Inferior parietal cortex (tissue), 1 donor: ENCODE measurements at regions not wholly inside any gene's neighbourhood (a gene's known extent, or its start where the extent isn't known, plus 50 kb on each side); places are given as distances from the start of the nearest gene placed in this dataset.
A peak's percentile ranks its signal among the peaks of the same experiment; 100 is the strongest.

Experiments used
- DNase-seq: peaks from one replicate; pipeline ENCODE4 v3.0.0-alpha.2; 2016; ENCODE audit errors: extremely low spot score

DNA sequence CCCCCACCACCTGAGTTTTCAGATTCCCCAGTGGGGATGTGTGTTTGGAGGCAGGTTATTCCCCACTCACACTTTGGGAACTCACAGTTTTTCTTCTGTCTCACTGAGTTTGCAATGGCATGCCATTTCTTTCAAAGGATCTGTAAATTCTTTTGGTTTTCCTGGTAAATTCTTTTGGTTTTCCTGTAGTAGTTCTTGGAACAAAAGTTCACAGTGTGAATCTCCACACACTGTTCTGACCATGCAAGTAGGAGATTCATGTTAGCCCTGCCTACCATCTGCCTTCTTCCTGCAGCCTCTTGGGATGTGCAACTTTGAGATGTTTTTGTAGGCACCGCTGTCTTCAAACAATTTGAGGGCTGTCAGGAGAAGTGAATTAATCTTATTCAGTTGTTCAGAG, 165.6 kb upstream of the OGFRL1 start:
- no peak for DNase-seq

DNA sequence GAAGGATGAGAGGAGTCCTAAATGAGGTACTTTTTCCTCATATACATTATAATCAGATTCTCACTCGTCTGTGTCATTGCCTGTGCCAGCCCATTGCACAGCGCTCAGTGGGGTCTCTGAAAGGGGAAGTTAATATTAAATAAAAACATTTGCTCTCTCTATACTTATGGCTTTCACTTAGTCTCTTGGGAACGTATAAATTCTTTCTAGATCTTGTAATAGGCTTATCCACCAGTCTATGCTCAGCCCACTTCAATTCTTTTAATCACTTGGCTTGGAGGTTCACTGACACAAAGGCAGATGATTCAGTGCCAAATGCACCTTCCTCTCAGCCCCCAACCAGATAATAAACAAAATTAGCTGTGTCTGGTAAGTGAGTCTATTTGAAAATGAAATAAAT, 164.3 kb upstream of the OGFRL1 start:
- DNase-seq: no peak

DNA sequence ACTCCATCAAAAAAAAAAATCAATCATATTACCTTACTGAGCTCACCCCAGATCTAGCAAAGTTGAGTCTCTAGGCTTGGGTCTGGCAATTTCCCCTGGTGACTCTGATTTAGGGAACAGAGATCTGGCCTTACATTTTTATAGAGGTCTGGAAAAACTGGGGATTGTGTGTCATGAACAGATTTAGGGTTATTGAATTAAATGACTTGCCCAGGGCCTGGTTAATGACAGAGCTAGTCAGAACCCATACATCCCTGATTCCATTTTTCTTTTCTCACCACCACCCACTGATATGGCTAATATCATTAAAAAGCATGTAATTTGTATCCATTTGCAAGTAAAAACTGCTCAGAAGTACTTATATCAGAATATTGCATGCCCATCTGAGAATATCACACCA, 163.4 kb upstream of the OGFRL1 start:
- no peak for DNase-seq

DNA sequence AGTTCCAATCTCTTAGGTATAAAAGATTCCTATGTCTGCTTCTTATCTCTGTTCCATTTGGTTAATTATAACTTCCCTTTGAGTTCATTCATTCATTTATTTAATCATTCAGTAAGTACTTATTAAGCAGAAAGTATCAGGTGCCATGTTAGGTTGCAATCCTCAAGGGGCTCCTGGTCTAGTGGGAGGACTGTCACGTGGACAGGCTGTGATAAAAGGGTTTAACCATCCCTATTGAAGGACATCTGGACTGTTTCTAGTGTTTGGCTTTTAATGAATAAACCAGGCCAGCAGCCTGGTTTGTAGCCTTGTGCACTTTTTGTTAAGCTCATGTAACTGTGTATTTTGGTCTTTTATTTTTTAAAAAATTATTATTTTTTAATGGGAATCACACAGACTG, 162.1 kb upstream of the OGFRL1 start:
- DNase-seq: no peak

DNA sequence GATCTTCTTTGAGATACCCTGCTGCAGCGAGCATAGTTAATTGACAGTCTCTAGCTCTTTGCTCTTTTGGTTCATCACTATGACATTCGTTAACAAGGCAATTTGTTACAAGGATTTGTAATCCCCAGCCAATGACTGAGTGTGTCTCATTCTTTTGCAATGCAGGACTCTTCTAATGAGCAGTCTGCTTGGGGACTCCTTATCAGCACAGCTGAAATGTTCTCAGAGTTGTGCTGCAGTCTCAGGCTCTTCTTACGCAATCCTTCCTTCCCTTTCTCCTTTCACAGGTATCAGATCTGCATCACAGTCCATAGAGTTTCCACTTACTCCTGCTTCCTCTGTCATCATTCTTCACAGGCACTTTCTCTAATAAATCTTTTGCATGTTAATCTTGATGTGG, 161.2 kb upstream of the OGFRL1 start:
- DNase-seq: no peak

DNA sequence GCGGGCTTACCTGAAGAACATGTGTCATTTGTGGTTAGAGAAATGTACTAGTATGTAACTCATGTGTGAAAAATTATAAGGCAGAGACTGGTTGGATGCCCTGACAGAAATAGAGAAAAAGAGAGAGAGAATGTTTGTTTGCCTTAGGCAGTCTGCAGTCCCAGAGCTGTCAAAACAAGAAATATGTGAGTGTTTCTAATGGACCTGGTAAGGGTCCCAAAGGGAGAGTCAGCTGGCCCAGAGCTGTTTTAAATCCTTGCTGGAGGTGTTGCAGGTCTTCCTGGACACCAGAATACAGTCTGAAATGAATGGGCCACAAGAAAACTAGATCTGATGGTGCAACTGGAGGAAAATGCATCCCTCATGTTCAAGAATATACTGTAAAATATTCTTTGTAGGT, 158.3 kb upstream of the OGFRL1 start:
- no peak for DNase-seq

GRCh38 chr6:71134929-71135642, 153.5 kb upstream of the OGFRL1 start:
- no peak for DNase-seq

DNA sequence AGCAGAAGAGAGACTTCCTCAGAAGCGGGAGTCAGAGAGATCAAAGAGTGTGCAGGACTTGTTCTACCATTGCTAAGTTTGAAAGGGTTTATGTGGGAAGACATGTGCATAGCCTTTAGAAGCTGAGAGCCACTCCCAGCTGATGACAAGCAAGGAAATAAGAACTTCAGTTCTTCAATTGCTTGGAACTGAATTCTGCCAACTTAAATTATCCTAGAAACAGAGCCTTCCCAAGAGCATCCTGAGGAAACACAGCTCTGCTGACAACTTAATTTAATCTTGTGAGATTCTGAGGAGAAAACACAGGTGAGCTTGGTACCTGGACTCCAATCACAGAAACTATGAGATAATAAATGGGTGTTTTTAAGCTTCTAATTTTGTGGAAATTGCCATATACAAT, 150.6 kb upstream of the OGFRL1 start:
- DNase-seq: no peak

GRCh38 chr6:71138376-71138775, 150.2 kb upstream of the OGFRL1 start:
- DNase-seq: no peak

GRCh38 chr6:71139249-71139648, 149.4 kb upstream of the OGFRL1 start:
- DNase-seq: no peak

- peak; percentile 4 for DNase-seq
Observed at GRCh38 chr6:71153755-71154325, 134.8 kb upstream of the OGFRL1 start.

GRCh38 chr6:71157345-71157744, 131.3 kb upstream of the OGFRL1 start:
- DNase-seq: no peak

DNA sequence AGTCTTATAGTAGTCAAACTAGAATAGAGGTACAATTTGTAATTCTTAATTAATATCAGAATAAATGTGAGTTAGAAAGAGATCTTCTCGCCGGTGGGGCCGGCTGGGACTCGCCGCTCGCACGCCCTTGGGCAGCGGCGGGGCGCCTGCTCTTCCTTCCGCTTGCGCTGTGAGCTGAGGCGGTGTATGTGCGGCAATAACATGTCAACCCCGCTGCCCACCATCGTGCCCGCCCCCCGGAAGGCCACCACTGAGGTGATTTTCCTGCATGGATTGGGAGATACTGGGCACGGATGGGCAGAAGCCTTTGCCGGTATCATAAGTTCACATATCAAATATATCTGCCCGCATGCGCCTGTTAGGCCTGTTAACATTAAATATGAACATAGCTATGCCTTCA, 123.7 kb upstream of the OGFRL1 start:
- no peak for DNase-seq

DNA sequence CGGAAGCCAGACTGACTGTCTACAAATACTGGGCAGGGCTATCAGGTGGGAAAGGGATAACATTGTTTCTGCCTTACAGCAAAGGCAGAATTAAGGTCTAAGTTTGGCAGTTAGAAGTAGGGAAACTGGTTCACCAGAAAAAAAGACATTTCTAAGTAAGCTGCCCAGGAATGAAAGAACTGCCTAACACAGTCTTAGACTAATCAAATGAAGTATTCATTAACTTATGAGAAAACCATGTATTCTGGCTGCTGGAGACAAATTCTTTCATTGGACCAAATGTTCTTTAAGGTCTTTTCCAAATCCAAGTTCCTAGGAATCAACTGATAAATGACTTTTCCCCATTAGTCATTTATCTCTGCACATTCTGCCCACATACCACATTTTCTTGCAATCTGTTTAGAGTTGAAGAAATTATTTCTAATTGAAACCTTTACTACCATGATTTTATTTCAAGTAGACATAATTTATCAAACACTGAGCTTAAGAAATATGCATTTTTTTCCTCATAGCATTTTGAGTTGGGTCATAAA, 120.3 kb upstream of the OGFRL1 start:
- DNase-seq: no peak

DNA sequence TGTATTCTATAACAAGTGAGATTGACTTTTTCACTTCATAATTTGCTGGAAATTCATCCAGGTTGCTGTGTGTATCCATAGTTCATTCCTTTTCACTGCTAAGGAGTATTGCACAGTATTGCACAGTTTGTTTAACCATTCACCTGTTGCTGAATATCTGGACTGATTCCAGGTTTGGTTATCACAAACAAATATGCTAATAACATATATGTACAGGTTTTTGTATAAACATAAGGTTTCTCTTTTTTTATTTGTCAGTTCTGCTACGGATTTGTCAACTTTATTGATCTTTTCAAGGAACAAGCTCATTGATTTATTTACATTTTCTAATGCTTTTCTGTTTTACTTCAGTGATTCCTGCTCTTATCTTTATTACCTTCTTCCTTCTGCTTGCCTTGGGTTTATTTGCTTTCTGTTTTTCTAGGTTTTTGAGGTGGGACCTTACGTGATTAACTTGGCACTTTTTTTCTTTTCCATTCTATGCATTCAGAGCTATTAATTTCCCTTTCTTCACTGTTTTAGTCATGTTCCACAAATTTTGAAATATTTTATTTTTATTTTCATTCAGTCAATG, 117.0 kb upstream of the OGFRL1 start:
- no peak for DNase-seq

DNA sequence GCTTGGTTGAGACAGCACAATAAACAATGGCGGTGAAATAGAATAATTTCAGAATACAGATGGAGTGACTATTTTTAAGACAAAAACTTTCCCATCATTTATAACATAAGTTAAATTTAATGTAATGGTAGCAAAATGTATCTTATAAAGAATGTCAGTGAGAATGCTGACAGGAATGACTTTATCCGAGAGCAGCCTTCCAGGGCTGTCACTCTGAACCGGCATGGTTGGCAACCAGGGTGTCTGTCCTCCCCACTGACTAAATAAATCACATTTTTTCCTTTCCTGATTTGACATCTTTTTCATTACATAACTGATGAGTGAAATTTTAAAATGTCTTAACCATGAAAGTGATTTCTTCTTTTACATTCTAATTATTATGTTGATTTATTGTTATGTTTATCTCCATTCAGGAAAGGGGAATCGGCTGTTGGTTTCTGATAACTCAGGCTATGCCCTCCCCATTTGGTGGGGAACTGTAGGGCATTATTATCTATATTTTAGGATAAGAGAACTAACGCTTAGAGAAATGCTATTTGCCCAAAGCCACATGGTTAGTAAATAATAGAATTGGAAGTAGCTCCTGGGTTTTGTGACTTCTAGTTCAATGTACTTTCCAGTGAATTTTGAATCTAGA, 109.2 kb upstream of the OGFRL1 start:
- DNase-seq: no peak

- no peak for DNase-seq
Observed at GRCh38 chr6:71181565-71181964, 107.0 kb upstream of the OGFRL1 start.

- DNase-seq: no peak
Observed at GRCh38 chr6:71187141-71187540, 101.5 kb upstream of the OGFRL1 start.

GRCh38 chr6:71190809-71191208, 97.8 kb upstream of the OGFRL1 start:
- DNase-seq: peak; percentile 60

- DNase-seq: no peak
Observed at GRCh38 chr6:71194724-71195123, 93.9 kb upstream of the OGFRL1 start.

GRCh38 chr6:71197267-71197666, 91.3 kb upstream of the OGFRL1 start:
- DNase-seq: no peak

- DNase-seq: no peak
Observed at GRCh38 chr6:71197780-71198179, 90.8 kb upstream of the OGFRL1 start.

DNA sequence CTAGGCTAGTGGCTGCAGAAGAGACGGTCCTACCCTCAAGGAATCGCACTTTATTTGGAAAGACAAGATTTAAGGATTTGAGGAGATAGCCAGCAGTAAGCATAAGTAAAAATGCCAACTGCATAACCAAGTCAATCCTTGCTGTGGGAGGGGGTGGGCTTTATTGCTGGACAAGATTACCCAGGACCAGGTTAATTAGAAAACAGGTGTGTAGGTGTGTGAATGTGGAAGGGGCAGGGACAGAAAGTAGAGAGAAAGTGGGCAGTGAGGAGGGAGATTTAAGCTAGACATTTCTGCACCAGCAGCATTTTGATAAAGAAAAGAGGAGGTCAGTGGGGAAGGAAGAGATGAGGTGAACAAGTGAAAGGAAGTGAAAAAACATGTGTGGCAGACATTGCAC, 89.7 kb upstream of the OGFRL1 start:
- DNase-seq: no peak
